NCI-H526 (cell line): ENCODE measurements at regions not wholly inside any gene's neighbourhood (a gene's known extent, or its start where the extent isn't known, plus 50 kb on each side); places are given as distances from the start of the nearest gene placed in this dataset.
"Not testable (repeated sequence)": the region's sequence is repeated elsewhere in the genome, so short reads cannot be mapped to it uniquely, and the experiment has no call there.

ENCODE experiments used
- DNase-seq, 2 experiments: peaks; one replicate each; lab custom pipeline; 2025; lab: John Stamatoyannopoulos, UW

DNA sequence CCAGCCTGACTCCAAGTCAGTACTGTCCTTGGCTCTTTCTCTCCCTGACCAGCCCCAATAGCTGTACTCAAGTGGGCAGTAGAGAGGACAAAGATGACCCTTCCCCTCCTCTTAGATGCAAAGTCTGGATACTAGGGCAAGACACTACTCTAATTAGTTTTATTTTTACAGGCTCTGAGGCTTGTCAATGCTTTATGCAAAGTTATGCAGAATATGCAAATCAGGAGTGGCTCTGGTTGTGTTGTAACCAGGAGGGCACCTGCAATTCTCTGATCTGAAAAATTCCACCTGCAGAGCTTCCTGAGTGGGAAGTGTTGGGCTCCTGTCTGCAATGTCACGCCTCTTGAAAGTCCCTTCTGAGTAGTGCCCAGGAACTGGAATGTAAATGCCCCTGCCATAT is 201.5 kb downstream of the RGS3 start:
- DNase-seq: peak; percentile 79 to 87

- DNase-seq: no peak
Measured at GRCh38 chr9:113665756-113666155, 202.2 kb downstream of the RGS3 start.

DNA sequence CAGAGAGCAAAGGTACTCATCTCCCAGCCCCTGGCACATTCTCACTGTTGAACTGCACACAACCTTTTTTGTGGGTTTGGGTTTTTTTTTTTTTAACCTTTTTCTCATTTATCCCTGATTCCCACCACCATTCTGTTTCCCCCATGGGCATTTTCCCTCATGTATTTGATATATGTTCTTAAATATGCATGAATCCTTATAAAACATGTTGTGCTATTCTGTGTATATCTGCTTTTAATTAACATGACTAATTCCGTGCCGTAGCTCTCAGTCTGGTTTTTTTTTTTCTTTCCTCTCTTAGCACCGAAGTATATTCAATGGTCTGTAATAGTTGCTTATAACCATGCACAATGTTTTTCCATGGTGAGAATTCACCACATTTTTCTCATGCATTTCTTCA is 204.5 kb downstream of the RGS3 start:
- no peak for DNase-seq

DNA sequence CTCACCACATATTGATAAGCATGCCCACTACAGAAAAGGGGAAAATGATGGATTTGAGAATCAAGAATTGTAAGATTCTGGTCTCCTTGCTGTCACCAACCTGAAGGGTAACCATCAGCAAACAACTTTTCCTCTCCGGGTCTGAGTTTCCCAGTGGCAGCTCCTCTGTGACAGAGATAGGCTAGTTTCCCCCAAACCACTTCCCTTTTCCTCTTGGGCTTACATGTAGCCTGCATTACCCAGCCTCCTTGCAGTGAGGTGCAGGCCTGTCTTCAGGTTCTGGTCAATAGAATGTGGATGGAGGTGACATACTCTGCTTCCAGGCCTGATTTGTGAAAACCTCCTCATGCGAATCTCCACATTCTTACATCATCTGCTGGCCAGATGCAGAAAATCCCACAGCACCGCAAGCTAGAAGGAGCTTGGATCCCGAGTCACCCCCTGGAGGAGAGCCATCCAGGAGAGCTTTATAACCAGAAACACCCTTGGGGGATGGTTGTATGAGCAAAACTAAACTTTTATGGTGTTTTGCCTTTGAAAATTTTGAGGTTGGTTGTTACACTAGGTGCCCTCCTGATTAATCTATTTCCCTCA is 206.1 kb downstream of the RGS3 start:
- no peak for DNase-seq

GRCh38 chr9:113673726-113674125 is 202.4 kb upstream of the ZNF618 start:
- no peak for DNase-seq

GRCh38 chr9:113674436-113674835 is 201.7 kb upstream of the ZNF618 start:
- DNase-seq: no peak

- no peak for DNase-seq
Measured at GRCh38 chr9:113675475-113675941, 200.6 kb upstream of the ZNF618 start.

DNA sequence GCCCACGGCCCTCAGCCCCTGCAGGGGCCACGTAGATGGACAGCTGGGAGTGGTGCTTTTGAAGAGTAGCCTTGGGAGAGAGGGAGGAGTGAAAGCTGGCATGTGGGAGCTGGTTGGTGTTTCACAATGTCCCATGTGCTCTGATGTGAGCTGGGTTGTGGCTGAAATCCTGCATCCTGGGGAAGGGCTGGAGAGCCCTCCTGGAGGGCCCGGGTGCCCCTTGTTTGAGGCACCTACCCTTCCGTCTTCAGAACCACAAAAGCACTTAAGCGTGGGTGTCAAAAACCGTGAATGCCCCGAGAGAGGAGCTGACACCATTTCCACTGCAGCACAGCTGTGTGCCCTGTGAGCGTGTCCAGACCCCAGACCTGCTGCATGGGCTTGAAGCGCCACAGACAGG is 199.1 kb upstream of the ZNF618 start:
- no peak for DNase-seq

- no peak for DNase-seq
Measured at GRCh38 chr9:113677569-113677968, 198.5 kb upstream of the ZNF618 start.

DNA sequence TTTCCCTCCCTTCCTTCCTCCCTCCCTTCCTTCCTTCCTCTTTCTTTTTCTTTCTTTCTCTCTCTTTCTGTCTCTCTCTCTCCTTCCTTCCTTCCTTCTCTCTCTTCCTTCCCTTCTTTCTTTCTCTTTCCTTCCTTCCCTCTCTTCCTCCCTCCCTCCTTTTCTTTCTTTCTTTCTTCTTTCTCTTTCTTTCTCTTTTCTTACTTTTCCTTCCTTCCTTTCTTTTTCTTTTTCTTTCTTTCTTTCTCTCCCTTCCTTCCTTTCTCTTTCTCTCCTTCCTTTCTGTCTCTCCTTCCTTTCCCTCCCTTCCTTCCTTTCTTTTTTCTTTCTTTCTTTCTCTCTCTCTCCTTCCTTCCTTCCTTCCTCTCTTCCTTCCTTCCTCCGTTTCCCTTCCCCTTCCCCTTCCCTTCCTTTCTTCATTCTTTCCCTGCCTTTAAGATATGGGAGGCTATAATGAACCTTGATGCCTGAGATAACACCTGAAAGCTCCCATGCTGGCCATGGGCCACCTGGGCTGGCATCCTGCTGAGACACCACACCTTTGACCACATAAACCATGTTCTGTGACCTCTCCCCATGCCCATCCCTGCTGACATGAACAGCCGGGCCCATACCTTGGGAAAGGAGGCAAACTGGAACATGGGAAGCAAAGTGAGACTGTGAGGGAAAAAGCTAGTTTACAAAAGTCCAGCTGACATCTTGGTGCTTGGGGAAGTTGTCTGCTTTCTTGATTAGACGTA is 197.8 kb upstream of the ZNF618 start:
- DNase-seq: no peak

- DNase-seq: no peak
Measured at GRCh38 chr9:113678859-113679256, 197.3 kb upstream of the ZNF618 start.

DNA sequence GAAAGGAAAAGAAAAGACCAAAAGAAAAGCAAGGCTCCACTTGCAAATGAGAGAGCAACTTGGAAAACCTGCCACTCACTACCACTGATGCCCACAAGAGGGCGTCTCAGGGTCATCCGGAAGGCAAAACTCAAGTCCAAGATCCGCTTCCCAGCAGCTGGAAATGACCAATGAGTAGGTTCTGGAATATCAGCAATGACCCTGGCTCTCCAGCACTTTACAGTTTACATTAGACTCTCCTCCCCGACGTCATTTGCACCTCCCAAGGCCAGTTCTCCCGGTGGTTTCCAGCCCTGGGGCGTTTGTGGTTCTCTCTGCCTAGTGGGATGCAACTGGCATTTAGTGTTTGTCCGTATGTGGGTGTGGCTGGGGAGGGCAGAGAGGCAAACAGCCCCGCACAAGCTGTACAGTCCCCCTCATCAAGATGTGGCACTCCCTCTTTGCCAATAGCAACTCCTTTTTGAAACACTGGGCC is 193.8 kb upstream of the ZNF618 start:
- peak in 1 of 2 experiments; percentile 71 for DNase-seq

DNA sequence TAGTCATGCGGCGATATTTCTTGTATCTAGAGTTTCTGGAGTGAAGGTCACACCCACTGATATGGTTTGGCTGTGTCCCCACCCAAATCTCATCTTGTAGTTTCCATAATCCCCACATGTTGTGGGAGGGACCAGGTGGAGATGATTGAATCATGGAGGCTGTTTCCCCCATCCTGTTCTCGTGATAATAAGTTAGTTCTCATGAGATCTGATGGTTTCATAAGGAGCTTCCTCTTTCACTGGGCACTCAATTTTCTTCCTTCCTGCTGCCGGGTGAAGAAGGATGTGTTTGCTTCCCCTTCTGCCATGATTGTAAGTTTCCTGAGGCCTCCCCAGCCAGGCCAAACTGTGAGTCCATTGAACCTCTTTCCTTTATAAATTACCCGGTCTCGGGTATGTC is 190.5 kb upstream of the ZNF618 start:
- DNase-seq: not testable (repeated sequence)

DNA sequence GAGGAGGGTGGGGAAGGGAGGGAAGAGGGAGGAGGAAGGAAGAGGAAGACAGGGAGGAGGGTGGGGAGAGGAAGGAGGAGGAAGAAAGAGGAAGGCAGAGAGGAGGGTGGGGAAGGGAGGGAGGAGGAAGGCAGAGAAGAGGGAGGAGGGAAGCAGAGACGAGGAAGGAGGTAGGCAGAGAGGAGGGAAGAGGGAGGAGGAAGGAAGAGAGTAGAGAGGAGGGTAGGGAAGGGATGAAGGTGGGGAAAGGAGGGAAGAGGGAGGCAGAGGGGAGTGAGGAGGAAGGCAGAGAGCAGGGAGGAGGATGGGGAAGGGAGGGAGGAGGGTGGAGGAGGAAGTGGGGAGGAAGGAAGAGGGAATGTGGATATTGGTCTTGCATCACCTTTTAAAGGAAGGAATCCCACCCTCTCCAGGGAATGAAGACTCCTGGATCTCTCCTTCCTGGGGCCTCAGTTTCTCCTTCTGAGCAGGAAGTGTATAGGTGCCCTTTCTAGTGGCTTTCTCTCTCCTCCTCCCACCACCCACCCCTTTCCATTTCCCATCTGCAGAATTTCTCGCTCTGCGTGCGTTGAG is 188.9 kb upstream of the ZNF618 start:
- DNase-seq: no peak

DNA sequence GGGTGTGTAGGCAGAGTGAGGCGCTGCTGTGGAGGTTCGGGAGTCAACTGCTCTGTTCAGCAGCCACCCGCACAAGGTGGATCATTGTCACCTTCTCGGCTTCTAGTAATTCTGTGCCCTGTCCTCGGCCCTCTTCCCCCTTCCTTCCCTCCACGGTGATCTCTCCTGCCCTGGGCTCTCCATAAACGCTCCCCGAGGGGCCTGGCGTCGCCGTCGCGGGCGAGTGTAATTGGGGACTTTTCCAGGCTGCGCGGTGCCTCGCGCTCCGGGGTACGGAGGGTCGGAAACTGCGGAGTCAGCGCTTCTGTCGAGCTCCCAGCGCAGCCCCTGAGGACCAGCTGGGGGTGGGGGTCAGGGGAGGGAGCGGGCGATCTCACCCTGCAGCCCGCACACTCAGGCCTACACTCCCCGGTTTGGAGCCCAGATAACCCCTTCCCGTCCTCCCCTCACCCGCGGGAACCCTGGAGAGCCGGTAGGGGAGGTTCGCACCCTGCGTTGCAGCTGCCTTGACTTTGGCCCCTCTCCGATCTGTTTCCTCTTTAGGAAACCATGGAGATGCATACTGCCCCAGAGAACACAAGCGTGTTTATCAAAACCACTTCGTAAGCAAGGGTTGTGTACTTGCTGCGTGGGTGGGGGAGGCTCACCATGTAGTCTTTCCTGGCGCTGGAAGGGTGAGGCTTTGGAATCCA is 188.3 kb upstream of the ZNF618 start:
- no peak for DNase-seq

GRCh38 chr9:113690055-113690740 is 185.9 kb upstream of the ZNF618 start:
- peak in 1 of 2 experiments; percentile 64 for DNase-seq

- no peak for DNase-seq
Measured at GRCh38 chr9:113692256-113692655, 183.9 kb upstream of the ZNF618 start.

DNA sequence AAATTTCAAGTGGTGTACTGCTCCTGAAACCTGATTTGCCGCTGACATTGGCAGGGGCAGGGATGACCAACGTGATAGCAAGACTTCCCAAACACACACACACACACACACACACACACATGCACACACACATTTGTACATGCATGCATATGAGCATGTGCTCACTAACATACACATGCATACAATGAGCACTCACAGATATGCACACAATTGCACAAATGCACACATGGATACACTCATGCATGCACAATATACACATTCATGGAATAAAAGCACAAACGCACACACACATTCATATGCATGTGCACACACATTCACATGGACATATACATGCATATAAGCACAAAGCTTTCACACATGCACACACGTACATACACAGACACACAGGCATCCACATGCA is 181.2 kb upstream of the ZNF618 start:
- no peak for DNase-seq

- no peak for DNase-seq
Measured at GRCh38 chr9:113695440-113695851, 180.7 kb upstream of the ZNF618 start.

DNA sequence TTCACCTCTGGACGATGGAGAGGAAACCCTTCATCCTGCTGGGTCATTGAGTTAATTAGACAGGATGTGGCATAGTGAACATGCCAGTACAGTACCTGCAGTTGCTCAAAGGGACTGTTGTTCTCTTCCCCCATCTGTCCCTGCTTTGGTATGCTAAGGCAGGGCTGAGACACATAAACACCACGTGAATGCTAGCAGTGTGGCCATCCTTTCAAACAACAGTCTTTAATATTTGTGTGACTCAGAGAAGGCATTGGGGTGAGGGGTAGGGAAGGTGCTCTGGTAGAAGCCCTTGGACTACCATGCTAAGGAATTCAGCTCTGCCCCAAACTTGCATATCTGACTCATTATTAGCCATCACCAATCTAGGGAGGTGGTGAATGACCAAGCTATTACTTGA is 180.2 kb upstream of the ZNF618 start:
- no peak for DNase-seq

DNA sequence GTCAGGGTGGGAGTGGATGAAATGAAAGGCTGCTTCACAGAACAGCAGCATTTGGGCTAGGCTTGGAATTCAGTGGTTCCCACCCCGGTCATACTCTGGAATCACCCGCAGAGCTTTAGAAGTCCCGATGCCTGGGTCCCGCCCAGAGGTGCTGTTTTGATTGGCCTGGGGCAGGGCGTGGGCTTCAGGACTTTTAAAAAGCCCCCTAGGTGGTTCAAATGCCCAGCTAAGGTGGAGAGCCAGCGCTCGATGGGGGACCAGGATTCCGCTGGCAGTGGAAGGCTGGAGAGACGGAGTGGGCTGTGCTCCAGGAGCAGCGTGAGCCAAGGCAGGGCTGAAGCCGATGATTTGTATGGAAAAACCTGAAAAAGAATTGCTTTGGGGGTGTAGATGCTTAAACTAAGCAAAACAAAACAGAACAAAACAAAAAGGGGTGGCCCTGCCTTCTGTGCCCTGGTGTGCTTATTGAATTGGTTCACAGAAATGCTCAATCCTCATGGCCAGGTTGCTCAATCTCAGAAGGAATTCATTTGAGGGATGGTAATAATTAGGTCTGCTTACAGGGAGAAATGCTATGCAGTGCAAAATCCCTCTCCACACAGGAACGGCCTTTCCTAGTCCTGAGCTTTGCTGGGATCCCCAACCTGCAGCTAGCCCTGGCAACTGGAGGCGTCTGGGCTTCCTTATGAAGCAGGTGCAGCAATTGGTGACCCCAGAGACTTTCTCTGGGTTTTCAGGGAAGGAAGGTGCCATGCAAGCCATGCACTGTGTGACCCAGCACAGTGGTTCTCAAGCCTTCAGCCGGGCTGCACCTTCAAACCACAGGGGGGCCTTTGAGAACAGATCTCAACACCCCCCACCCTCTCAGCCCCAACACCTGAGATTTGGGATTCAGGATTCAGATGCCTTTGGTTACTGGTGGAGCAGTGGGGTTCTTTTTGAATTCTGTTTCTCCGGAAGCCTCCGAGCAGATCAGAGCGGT is 174.0 kb upstream of the ZNF618 start:
- no peak for DNase-seq
